CD4-positive, alpha-beta T cell treated with Interferon alpha-2 for 1 hour (primary cell): ENCODE measurements at regions not wholly inside any gene's neighbourhood (a gene's known extent, or its start where the extent isn't known, plus 50 kb on each side); places are given as distances from the start of the nearest gene placed in this dataset.

Source experiments
- DNase-seq, 2 donors: peaks; one replicate each; pipeline ENCODE4 v3.0.0-alpha.2; 2020 to 2022

DNA sequence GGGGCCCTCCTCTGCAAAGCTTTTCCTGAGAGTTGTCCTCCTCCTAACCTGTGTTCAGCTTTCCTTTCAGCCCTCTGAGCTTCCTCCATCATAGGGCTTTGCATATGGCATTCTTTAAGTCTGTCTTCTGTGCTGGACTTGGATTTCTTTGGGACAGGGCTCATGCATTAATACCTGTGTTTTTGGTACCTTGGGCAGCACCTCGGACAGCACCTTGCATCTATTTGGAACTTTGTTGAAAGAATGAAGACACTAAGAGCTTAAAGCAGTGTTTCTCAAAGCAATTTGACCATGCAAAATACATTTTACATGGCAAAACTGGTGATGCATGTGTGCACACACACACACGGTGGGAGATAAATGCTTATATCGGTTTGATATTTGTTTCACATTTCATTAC is 115.0 kb upstream of the SRRM4 start:
- DNase-seq = no peak

- DNase-seq = no peak
These were observed 110.8 kb upstream of the SRRM4 start for GRCh38 chr12:118870551-118870950.

DNA sequence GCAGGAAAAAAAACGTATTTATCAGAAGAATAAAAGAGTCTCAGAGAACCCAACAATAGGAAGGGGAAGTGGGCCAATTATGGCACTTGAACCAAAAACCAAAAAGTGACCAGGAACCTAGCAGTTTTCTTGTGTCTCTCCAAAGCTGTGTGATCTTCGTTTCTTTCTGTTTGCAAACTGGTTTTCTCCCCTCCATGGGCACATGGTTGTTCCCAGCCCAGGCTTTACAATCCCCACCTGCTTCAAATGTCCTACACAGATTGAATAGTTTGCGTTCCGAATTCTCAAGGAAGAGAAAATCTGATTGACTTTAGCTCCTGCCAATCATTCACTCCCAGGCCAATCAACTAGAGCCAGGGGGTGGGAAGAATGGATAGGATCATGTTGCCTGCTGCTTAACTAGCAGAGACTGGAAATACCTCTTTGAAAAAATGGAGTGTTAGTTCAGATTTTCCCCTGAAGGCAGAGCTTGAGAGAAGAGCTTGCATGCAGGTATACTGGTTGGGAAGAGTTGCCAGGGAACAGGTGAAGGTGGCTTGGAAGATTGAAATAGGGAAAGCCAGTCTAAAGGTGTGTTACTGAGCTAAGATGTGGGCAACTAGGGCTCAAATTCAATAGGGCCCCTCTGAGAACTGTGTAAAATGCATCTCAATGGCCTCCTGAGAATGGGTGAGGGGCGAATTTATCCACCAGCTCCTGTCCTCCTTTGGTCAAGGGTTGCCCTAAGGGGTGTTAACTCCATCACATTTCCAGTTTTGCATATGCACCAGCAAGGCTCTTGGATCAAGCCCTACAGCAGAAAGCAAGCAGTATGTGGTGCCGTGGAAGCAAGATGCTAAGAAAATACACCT is 106.4 kb upstream of the SRRM4 start:
- no peak for DNase-seq

GRCh38 chr12:118880720-118881493 is 100.4 kb upstream of the SRRM4 start:
- DNase-seq = no peak

- no peak for DNase-seq
These were observed 97.1 kb upstream of the SRRM4 start for GRCh38 chr12:118884226-118884625.

- DNase-seq = no peak
These were observed 80.3 kb upstream of the SRRM4 start for GRCh38 chr12:118900993-118901392.

GRCh38 chr12:118908811-118909210 is 72.5 kb upstream of the SRRM4 start:
- DNase-seq = no peak

DNA sequence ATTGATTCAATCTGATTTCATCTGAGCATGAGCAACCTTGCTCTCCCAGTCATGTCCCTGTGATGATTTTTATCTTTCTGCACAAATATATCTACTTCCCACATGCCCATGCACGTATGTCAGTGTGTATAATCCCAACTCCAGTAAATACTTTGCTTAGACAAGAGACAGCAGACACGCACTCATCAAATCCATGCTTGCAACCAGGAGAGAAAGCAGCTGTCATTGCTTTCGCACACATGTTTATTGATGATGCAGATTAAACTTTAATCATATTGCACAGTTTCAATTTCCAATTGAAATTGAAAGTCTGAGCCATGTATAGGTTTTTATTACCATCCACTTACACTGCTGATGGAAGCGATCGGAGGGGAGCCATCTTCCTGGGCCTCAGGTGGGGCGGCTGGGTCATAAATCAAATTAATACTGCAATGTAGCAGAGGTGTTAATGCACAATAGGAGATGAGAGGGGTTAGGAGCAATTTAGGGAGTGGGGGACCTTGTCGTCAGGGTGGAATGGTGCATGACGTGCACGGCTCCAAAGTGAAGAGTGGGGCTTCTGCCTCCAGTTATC is 68.6 kb upstream of the SRRM4 start:
- no peak for DNase-seq

GRCh38 chr12:118921761-118922160 is 59.6 kb upstream of the SRRM4 start:
- DNase-seq = no peak

DNA sequence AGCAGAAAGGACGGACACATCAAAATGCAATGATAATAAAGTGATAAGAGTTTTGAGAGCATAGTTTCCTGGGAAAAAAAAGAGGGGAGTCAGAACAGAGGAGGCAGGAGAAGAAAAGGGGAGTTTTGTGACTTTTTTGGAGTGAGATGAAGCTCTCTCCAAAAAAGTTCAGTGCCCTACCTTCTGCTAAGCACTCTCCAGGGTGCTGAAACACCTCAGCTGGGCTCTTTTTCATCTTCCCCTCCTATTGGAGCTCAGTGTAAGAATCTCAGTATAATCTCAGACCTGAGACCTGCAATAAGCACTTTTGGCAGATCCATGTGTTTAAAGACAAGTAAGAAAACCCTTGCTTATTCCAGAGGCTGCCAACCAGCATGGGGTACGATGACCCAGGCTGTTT is 58.9 kb upstream of the SRRM4 start:
- no peak for DNase-seq

- DNase-seq = no peak
These were observed 55.9 kb upstream of the SRRM4 start for GRCh38 chr12:118925407-118925806.

- DNase-seq = no peak
These were observed 55.5 kb upstream of the SRRM4 start for GRCh38 chr12:118925826-118926225.
